Caco-2 (cell line): ENCODE measurements at regions not wholly inside any gene's neighbourhood (a gene's known extent, or its start where the extent isn't known, plus 50 kb on each side); places are given as distances from the start of the nearest gene placed in this dataset.
"Not testable (repeated sequence)": the region's sequence is repeated elsewhere in the genome, so short reads cannot be mapped to it uniquely, and the experiment has no call there.

Source experiments
- BruUV-seq: library from RNA; stranded (reverse); fragments of 400-500 nt; replicated peaks from 2 replicates; lab custom pipeline; 2021; lab: Mats Ljungman, UMichigan
- CTCF ChIA-PET: fragments of 300-600 bp; sonication (Branson Sonifier 250); formaldehyde crosslinking; loops from one replicate; lab custom pipeline; 2022; ENCODE audit warnings: antibody characterized with exemption; lab: Charles Lee
- POLR2A ChIA-PET: fragments of 300-600 bp; sonication (Branson Sonifier 250); formaldehyde crosslinking; loops from one replicate; lab custom pipeline; 2022; ENCODE audit warnings: antibody characterized with exemption; lab: Charles Lee
- DNase-seq, 2 experiments: peaks; one replicate each; pipeline versions ENCODE4 v3.0.0 to v3.0.0-alpha.2; 2020 to 2022
- H3K27me3 ChIP-seq: replicated peaks from 2 replicates; pipeline ENCODE4 v1.6.0; 2011; ENCODE audit warnings: low read length; ENCODE audit not compliant: control insufficient read depth, insufficient read depth
- H3K36me3 ChIP-seq: 2 replicates; pipeline ENCODE4 v1.5.1; 2011; ENCODE audit warnings: low read length; ENCODE audit not compliant: control insufficient read depth, insufficient read depth
- H3K4me1 ChIP-seq: fragments of 250-450 bp; sonication (Bioruptor Pico); 2 replicates; pipeline ENCODE4 v1.5.1; 2020; ENCODE audit warnings: mild to moderate bottlenecking
- H3K4me3 ChIP-seq: 2 replicates; pipeline ENCODE4 v1.5.1; 2011; ENCODE audit warnings: low read depth, mild to moderate bottlenecking, control low read depth, low read length
- H3K9me3 ChIP-seq: fragments of 250-450 bp; sonication (Bioruptor Pico); 2 replicates; pipeline ENCODE4 v1.5.1; 2020; ENCODE audit warnings: mild to moderate bottlenecking, moderate library complexity
- H3K27ac Mint-ChIP-seq: one replicate; pipeline ENCODE4 v1.8.0; 2022; ENCODE audit warnings: mixed read lengths; ENCODE audit not compliant: unreplicated experiment
- H3K27me3 Mint-ChIP-seq: one replicate; pipeline ENCODE4 v1.8.0; 2022; ENCODE audit warnings: mixed read lengths; ENCODE audit not compliant: insufficient read depth, unreplicated experiment
- H3K36me3 Mint-ChIP-seq: one replicate; pipeline ENCODE4 v1.8.0; 2022; ENCODE audit warnings: mild to moderate bottlenecking, mixed read lengths; ENCODE audit not compliant: insufficient read depth, unreplicated experiment
- H3K4me1 Mint-ChIP-seq: one replicate; pipeline ENCODE4 v1.8.0; 2022; ENCODE audit warnings: low read depth, mixed read lengths; ENCODE audit not compliant: unreplicated experiment
- H3K4me3 Mint-ChIP-seq: one replicate; pipeline ENCODE4 v1.8.0; 2022; ENCODE audit warnings: mild to moderate bottlenecking, moderate library complexity, mixed read lengths; ENCODE audit not compliant: unreplicated experiment
- H3K9me3 Mint-ChIP-seq: one replicate; pipeline ENCODE4 v1.8.0; 2022; ENCODE audit warnings: mixed read lengths; ENCODE audit not compliant: unreplicated experiment
- intact Hi-C: fragments of 100-400 bp; cut with micrococcal nuclease; formaldehyde crosslinking; loops from one replicate; pipeline ENCODE4 v1.10.0; 2022; ENCODE audit not compliant: unreplicated experiment
- TF ChIP-seq, protein P1 (sequence below), 2 experiments: fragments of 200-600 bp in 1 of 2; IDR thresholded peaks; 1 replicate in 1 of 2; 2 replicates in 1 of 2; pipeline versions ENCODE4 v1.5.1 to v1.8.0; 2011 to 2022; ENCODE audit warnings: antibody characterized with exemption in 1 of 2, control low read depth in 1 of 2, inconsistent platforms in 1 of 2, low read depth in 1 of 2, low read length in 1 of 2, mild to moderate bottlenecking in 1 of 2, moderate library complexity in 1 of 2; ENCODE audit not compliant: insufficient read depth in 1 of 2, severe bottlenecking in 1 of 2, unreplicated experiment in 1 of 2

DNA sequence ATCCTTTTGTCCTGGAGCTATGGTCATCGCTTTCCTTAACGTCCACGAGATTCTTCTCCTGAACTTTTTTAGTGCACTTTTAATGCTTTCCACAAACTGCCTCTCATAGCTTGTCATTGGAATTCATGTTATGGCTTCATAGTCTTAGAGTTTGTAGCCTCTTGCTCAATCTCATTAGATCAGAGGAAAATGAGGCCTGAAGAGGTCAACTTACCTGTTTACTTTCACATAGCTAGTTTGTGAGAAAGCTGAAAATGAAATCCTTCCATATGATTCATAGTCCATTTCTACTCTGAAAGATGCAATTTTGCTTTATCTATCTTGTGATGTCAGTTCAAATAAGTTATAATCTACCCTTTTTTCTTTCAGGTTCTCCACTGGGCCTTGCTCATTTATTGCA, 1747.2 kb upstream of the RAG2 start:
- peak in 1 of 2 experiments; percentile 42 for DNase-seq
- H3K4me3 ChIP-seq, result no peak overlapping the region
- intact Hi-C loops, result loop anchor here (2.0 to 10.0 kb wide), 3 partner anchors 66 to 1017 kb away; no protein-coding TSS in a partner anchor
- Mint-ChIP-seq H3K27me3 (no peaks in the 10 kb centered on the region), H3K4me3 (no peak overlapping the region), H3K36me3 (peaks cover 6% of the 10 kb centered on the region), H3K4me1 (peaks cover 9% of the 10 kb centered on the region), H3K9me3 (peaks cover 12% of the 10 kb centered on the region), H3K27ac (peak overlapping the region; percentile 81)
- ChIA-PET POLR2A (no interaction called here), CTCF (no interaction called here)
- peaks cover 11% of the 10 kb centered on the region; the same call in 1 of the 2 replicates for H3K9me3 ChIP-seq
- BruUV-seq, result no TSS peak
- H3K36me3 ChIP-seq, result no peaks in the 10 kb centered on the region
- peaks cover 32% of the 10 kb centered on the region for H3K4me1 ChIP-seq
- H3K27me3 ChIP-seq, result no peaks in the 10 kb centered on the region
- TF ChIP-seq, protein P1, sequence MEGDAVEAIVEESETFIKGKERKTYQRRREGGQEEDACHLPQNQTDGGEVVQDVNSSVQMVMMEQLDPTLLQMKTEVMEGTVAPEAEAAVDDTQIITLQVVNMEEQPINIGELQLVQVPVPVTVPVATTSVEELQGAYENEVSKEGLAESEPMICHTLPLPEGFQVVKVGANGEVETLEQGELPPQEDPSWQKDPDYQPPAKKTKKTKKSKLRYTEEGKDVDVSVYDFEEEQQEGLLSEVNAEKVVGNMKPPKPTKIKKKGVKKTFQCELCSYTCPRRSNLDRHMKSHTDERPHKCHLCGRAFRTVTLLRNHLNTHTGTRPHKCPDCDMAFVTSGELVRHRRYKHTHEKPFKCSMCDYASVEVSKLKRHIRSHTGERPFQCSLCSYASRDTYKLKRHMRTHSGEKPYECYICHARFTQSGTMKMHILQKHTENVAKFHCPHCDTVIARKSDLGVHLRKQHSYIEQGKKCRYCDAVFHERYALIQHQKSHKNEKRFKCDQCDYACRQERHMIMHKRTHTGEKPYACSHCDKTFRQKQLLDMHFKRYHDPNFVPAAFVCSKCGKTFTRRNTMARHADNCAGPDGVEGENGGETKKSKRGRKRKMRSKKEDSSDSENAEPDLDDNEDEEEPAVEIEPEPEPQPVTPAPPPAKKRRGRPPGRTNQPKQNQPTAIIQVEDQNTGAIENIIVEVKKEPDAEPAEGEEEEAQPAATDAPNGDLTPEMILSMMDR (IDR thresholded peaks at IDR 0.05; ENCODE audit: insufficient read depth in 1 of 2, low read depth in 1 of 2, low read length in 1 of 2, severe bottlenecking in 1 of 2, unreplicated experiment in 1 of 2), result no peak

- CTCF ChIA-PET, BruUV-seq: not testable (repeated sequence)
Measured at GRCh38 chr11:38341612-38342011, 1743.6 kb upstream of the RAG2 start.

GRCh38 chr11:38339835-38340440, 1741.9 kb upstream of the RAG2 start:
- POLR2A ChIA-PET, result no interaction called here
- peaks cover 4% of the 10 kb centered on the region for H3K9me3 Mint-ChIP-seq
- TF ChIP-seq, protein P1 (IDR thresholded peaks at IDR 0.05; ENCODE audit: insufficient read depth in 1 of 2, low read depth in 1 of 2, low read length in 1 of 2, severe bottlenecking in 1 of 2, unreplicated experiment in 1 of 2), result no peak
- no peak overlapping the region for H3K4me3 Mint-ChIP-seq
- no peaks in the 10 kb centered on the region for H3K27me3 Mint-ChIP-seq
- no peak for DNase-seq
- Histone ChIP-seq H3K4me1 (peaks cover 6% of the 10 kb centered on the region), H3K27me3 (no peaks in the 10 kb centered on the region), H3K36me3 (no peaks in the 10 kb centered on the region), H3K9me3 (no peaks in the 10 kb centered on the region), H3K4me3 (no peak overlapping the region)
- no TSS peak for BruUV-seq
- H3K36me3 Mint-ChIP-seq, result peaks cover 1% of the 10 kb centered on the region
- CTCF ChIA-PET, result no interaction called here
- no peak overlapping the region for H3K27ac Mint-ChIP-seq
- H3K4me1 Mint-ChIP-seq, result peaks cover 3% of the 10 kb centered on the region
- intact Hi-C loops, result loop anchor here (10.0 kb wide), 1 partner anchor 235 kb away; no protein-coding TSS in a partner anchor

More at GRCh38 chr11:38341612-38342011, 1743.6 kb upstream of the RAG2 start:
- H3K4me1 ChIP-seq, result peaks cover 15% of the 10 kb centered on the region
- H3K4me3 ChIP-seq, H3K4me3 Mint-ChIP-seq, H3K4me1 Mint-ChIP-seq, POLR2A ChIA-PET, H3K27me3 ChIP-seq, H3K27me3 Mint-ChIP-seq, H3K36me3 Mint-ChIP-seq, DNase-seq, H3K9me3 ChIP-seq, H3K27ac Mint-ChIP-seq, H3K36me3 ChIP-seq: not testable (repeated sequence)
- peaks cover 11% of the 10 kb centered on the region for H3K9me3 Mint-ChIP-seq
- intact Hi-C loops, result loop anchor here (10.0 kb wide), 1 partner anchor 237 kb away; no protein-coding TSS in a partner anchor

DNA sequence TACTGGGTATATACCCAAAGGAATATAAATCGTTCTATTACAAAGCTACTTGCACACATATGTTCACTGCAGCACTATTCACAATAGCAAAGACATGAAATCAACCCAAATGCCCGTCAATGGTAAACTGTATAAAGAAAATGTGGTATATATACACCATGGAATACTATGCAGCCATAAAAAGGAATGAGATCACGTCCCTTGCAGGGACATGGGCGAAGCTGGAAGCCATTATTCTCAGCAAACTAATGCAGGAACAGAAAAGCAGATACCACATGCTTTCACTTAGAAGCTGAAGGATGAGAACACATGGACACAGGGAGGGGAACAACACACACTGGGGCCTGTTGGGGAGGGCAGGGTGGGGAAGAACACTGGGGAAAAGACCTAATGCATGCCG, 1740.0 kb upstream of the RAG2 start:
- H3K9me3 ChIP-seq, H3K27ac Mint-ChIP-seq, H3K4me1 ChIP-seq, H3K27me3 ChIP-seq, POLR2A ChIA-PET, H3K4me3 ChIP-seq, H3K36me3 ChIP-seq, H3K27me3 Mint-ChIP-seq, H3K9me3 Mint-ChIP-seq, DNase-seq, H3K4me1 Mint-ChIP-seq, BruUV-seq, CTCF ChIA-PET, intact Hi-C loops, H3K4me3 Mint-ChIP-seq, H3K36me3 Mint-ChIP-seq: not testable (repeated sequence)
